ENCODE measurements at regions not wholly inside any gene's neighbourhood (a gene's known extent, or its start where the extent isn't known, plus 50 kb on each side); places are given as distances from the start of the nearest gene placed in this dataset.

DNA sequence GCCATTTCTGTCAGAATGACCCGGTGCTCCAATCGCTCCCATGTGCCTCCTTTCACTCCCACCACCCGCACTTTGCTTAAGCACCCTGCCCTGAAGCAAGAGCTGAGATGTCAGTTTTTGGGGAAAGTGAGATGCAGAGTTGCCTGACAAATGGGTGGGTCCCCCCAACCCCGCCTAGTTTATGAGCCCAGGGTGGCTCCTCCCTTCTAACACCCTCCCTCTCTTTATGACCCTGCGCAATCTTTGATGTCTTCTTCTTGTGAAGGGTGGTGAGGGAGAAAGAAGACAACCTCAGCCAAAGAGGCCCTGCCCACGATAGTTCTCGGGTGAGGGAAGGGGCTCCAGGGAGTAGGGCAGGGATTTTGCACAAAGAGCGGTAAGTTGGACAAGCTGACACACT lies 89.5 kb upstream of the HOXC13 start (continued):
- TF ChIP-seq, protein P1, sequence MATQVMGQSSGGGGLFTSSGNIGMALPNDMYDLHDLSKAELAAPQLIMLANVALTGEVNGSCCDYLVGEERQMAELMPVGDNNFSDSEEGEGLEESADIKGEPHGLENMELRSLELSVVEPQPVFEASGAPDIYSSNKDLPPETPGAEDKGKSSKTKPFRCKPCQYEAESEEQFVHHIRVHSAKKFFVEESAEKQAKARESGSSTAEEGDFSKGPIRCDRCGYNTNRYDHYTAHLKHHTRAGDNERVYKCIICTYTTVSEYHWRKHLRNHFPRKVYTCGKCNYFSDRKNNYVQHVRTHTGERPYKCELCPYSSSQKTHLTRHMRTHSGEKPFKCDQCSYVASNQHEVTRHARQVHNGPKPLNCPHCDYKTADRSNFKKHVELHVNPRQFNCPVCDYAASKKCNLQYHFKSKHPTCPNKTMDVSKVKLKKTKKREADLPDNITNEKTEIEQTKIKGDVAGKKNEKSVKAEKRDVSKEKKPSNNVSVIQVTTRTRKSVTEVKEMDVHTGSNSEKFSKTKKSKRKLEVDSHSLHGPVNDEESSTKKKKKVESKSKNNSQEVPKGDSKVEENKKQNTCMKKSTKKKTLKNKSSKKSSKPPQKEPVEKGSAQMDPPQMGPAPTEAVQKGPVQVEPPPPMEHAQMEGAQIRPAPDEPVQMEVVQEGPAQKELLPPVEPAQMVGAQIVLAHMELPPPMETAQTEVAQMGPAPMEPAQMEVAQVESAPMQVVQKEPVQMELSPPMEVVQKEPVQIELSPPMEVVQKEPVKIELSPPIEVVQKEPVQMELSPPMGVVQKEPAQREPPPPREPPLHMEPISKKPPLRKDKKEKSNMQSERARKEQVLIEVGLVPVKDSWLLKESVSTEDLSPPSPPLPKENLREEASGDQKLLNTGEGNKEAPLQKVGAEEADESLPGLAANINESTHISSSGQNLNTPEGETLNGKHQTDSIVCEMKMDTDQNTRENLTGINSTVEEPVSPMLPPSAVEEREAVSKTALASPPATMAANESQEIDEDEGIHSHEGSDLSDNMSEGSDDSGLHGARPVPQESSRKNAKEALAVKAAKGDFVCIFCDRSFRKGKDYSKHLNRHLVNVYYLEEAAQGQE (IDR thresholded peaks at IDR 0.05; ENCODE audit: borderline replicate concordance in 1 of 2, low read depth in 1 of 2, low read length in 2 of 2): no peak
- TF ChIP-seq ADNP (CRISPR knock-in tag; IDR thresholded peaks at IDR 0.05): no peak
- no peak for TF ChIP-seq NCOA2 (CRISPR knock-in tag; IDR thresholded peaks at IDR 0.05)
- TF ChIP-seq, protein P2, sequence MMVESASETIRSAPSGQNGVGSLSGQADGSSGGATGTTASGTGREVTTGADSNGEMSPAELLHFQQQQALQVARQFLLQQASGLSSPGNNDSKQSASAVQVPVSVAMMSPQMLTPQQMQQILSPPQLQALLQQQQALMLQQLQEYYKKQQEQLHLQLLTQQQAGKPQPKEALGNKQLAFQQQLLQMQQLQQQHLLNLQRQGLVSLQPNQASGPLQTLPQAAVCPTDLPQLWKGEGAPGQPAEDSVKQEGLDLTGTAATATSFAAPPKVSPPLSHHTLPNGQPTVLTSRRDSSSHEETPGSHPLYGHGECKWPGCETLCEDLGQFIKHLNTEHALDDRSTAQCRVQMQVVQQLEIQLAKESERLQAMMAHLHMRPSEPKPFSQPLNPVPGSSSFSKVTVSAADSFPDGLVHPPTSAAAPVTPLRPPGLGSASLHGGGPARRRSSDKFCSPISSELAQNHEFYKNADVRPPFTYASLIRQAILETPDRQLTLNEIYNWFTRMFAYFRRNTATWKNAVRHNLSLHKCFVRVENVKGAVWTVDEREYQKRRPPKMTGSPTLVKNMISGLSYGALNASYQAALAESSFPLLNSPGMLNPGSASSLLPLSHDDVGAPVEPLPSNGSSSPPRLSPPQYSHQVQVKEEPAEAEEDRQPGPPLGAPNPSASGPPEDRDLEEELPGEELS (CRISPR knock-in tag; IDR thresholded peaks at IDR 0.05): no peak

DNA sequence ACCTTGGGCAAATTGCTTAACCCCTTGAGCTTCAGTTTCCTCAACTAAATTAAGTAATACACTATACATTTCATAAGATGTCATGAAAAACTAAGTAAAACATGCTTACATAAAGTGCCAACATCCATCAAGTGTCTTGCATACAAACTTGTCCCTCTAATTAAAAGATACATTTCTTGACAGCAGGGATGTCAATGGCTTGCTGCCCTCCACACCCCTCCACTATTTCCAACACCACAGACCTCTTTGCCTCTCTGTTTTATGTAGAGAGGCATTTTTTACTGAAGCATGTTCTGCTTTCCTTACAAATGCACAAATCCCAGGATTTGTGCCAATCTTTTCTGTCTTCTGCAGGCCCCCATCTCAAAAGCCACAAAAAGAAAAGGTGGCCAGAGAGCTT lies 89.0 kb upstream of the HOXC13 start:
- POLR2A ChIA-PET: no interaction called here
- intact Hi-C loops (cut with micrococcal nuclease; ENCODE audit: unreplicated experiment): no loop called here
- no peak for TF ChIP-seq SPEN (CRISPR knock-in tag; IDR thresholded peaks at IDR 0.05; ENCODE audit: low read depth)
- no peak for TF ChIP-seq ZFP41 (CRISPR knock-in tag; IDR thresholded peaks at IDR 0.05; ENCODE audit: borderline replicate concordance)
- no peak for TF ChIP-seq ZFP37 (CRISPR knock-in tag; IDR thresholded peaks at IDR 0.05; ENCODE audit: borderline replicate concordance)
- no peak for TF ChIP-seq ZNF263 (CRISPR knock-in tag; IDR thresholded peaks at IDR 0.05)
- TF ChIP-seq ZNF703 (CRISPR knock-in tag; IDR thresholded peaks at IDR 0.05; ENCODE audit: borderline replicate concordance): no peak
- TF ChIP-seq ISL2 (CRISPR knock-in tag; IDR thresholded peaks at IDR 0.05): no peak
- TF ChIP-seq PITX1 (CRISPR knock-in tag; IDR thresholded peaks at IDR 0.05): no peak
- TF ChIP-seq ZNF510 (CRISPR knock-in tag; IDR thresholded peaks at IDR 0.05; ENCODE audit: low read depth): no peak
- TF ChIP-seq, protein P3, sequence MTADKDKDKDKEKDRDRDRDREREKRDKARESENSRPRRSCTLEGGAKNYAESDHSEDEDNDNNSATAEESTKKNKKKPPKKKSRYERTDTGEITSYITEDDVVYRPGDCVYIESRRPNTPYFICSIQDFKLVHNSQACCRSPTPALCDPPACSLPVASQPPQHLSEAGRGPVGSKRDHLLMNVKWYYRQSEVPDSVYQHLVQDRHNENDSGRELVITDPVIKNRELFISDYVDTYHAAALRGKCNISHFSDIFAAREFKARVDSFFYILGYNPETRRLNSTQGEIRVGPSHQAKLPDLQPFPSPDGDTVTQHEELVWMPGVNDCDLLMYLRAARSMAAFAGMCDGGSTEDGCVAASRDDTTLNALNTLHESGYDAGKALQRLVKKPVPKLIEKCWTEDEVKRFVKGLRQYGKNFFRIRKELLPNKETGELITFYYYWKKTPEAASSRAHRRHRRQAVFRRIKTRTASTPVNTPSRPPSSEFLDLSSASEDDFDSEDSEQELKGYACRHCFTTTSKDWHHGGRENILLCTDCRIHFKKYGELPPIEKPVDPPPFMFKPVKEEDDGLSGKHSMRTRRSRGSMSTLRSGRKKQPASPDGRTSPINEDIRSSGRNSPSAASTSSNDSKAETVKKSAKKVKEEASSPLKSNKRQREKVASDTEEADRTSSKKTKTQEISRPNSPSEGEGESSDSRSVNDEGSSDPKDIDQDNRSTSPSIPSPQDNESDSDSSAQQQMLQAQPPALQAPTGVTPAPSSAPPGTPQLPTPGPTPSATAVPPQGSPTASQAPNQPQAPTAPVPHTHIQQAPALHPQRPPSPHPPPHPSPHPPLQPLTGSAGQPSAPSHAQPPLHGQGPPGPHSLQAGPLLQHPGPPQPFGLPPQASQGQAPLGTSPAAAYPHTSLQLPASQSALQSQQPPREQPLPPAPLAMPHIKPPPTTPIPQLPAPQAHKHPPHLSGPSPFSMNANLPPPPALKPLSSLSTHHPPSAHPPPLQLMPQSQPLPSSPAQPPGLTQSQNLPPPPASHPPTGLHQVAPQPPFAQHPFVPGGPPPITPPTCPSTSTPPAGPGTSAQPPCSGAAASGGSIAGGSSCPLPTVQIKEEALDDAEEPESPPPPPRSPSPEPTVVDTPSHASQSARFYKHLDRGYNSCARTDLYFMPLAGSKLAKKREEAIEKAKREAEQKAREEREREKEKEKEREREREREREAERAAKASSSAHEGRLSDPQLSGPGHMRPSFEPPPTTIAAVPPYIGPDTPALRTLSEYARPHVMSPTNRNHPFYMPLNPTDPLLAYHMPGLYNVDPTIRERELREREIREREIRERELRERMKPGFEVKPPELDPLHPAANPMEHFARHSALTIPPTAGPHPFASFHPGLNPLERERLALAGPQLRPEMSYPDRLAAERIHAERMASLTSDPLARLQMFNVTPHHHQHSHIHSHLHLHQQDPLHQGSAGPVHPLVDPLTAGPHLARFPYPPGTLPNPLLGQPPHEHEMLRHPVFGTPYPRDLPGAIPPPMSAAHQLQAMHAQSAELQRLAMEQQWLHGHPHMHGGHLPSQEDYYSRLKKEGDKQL (CRISPR knock-in tag; IDR thresholded peaks at IDR 0.05; ENCODE audit: low read depth): no peak
- TF ChIP-seq ZNF382 (CRISPR knock-in tag; IDR thresholded peaks at IDR 0.05; ENCODE audit: borderline replicate concordance): no peak

More for the DNA sequence above, 89.0 kb upstream of the HOXC13 start:
- BruUV-seq (replicated peaks): no TSS peak
- Histone ChIP-seq H2AFZ (ENCODE audit: low read length) (no peak overlapping the region), H3K9ac (ENCODE audit: insufficient read depth, low read depth, low read length) (no peak overlapping the region), H3K9me3 (ENCODE audit: low read length) (no peaks in the 10 kb centered on the region), H3K4me2 (ENCODE audit: low read depth, low read length) (no peak overlapping the region), H3K79me2 (ENCODE audit: insufficient read depth, low read length) (no peaks in the 10 kb centered on the region), H3K27me3 (ENCODE audit: control insufficient read depth in 1 of 2, insufficient read depth in 2 of 2, low read length in 2 of 2) (peaks cover 0 to 26% of the 10 kb centered on the region in 2 experiments; a peak in 4 of 5 replicates), H3K4me1 (ENCODE audit: insufficient read depth, low read length) (no peaks in the 10 kb centered on the region), H3K36me3 (replicated peaks in 1 of 2; ENCODE audit: control insufficient read depth in 1 of 2, insufficient read depth in 2 of 2, low read length in 2 of 2) (no peaks in the 10 kb centered on the region), H3K4me3 (replicated peaks in 1 of 3; ENCODE audit: insufficient read depth in 1 of 3, low read depth in 2 of 3, low read length in 3 of 3) (no peak overlapping the region), H4K20me1 (ENCODE audit: insufficient read depth, low read length) (no peaks in the 10 kb centered on the region), H3K27ac (ENCODE audit: extremely low read length, insufficient read depth, low read length) (no peak overlapping the region)
- FAIRE-seq (no peak), DNase-seq (ENCODE audit: low spot score) (no peak), ATAC-seq (no peak)
- in situ Hi-C loops (cut with HindIII; ENCODE audit: extremely low pct_ligation_motif_present, low pct_unique_long_range_greater_than_20kb): no loop called here
- CTCF ChIA-PET (ENCODE audit: low intra/inter-chr PET ratio, low total read pairs): no interaction called here

All from HepG2 (cell line).